Psoas muscle (tissue), 7 donors: ENCODE measurements at regions not wholly inside any gene's neighbourhood (a gene's known extent, or its start where the extent isn't known, plus 50 kb on each side); places are given as distances from the start of the nearest gene placed in this dataset.

Experiments
- ATAC-seq, 4 donors: fragments of 200-7000 bp; cut with Tn5 transposase; one replicate each; pipeline ENCODE4 v1.9.1; 2020; ENCODE audit warnings: moderate library complexity in 3 of 4, mild to moderate bottlenecking in 2 of 4
- DNase-seq, 2 donors: peaks; one replicate each; pipeline ENCODE4 v3.0.0-alpha.2; 2020
- H3K27ac ChIP-seq: fragments of 200-600 bp; one replicate; pipeline ENCODE4 v1.8.0; 2022
- H3K27me3 ChIP-seq, 3 donors: fragments of 200-600 bp in 1 of 3; one replicate each; pipeline versions ENCODE4 v1.6.1 to v1.8.0; 2013 to 2022; ENCODE audit warnings: low read length in 2 of 3, mild to moderate bottlenecking in 2 of 3, moderate library complexity in 1 of 3; ENCODE audit not compliant: insufficient read depth in 3 of 3
- H3K36me3 ChIP-seq, 2 donors: fragments of 200-600 bp in 1 of 2; one replicate each; pipeline versions ENCODE4 v1.6.1 to v1.8.0; 2013 to 2022; ENCODE audit warnings: low read depth in 1 of 2, mild to moderate bottlenecking in 1 of 2, moderate library complexity in 1 of 2; ENCODE audit not compliant: insufficient read depth in 1 of 2
- H3K4me1 ChIP-seq: fragments of 200-600 bp; one replicate; pipeline ENCODE4 v1.8.0; 2022
- H3K4me3 ChIP-seq: fragments of 200-600 bp; one replicate; pipeline ENCODE4 v1.8.0; 2022; ENCODE audit warnings: mild to moderate bottlenecking
- H3K9me3 ChIP-seq: fragments of 200-600 bp; one replicate; pipeline ENCODE4 v1.8.0; 2022
- WGBS, 3 donors: extraction: QIAGEN DNeasy Blood & Tissue Kit; methylation state at CpG; one replicate each; pipeline versions ENCODE4 v1.1.6 to v1.1.7; 2013; 5-methylcytosine and 5-hydroxymethylcytosine counted together
- intact Hi-C, 2 donors: fragments of 100-400 bp; cut with DNase I; formaldehyde crosslinking; loops; one replicate each; pipeline versions ENCODE4 v1.11.0 to v1.14.2; 2022
- TF ChIP-seq, protein P1 (sequence below): fragments of 200-600 bp; IDR thresholded peaks from one replicate; pipeline ENCODE4 v1.8.0; 2022; ENCODE audit warnings: antibody characterized with exemption
- donor health status: healthy with polysubstance abuse.
- donor health status: DM: no; HTN: no; CAD: no; lungs with moderate emphysema.
- donor health status: Bipolar disorder and iron deficiency.
- donor health status: healthy.
- donor health status: DM: yes; HTN: yes; CAD: no.
- donor health status: DM: no; HTN: no; CAD: no.
- donor health status: DM: yes; HTN: yes; CAD: no.

DNA sequence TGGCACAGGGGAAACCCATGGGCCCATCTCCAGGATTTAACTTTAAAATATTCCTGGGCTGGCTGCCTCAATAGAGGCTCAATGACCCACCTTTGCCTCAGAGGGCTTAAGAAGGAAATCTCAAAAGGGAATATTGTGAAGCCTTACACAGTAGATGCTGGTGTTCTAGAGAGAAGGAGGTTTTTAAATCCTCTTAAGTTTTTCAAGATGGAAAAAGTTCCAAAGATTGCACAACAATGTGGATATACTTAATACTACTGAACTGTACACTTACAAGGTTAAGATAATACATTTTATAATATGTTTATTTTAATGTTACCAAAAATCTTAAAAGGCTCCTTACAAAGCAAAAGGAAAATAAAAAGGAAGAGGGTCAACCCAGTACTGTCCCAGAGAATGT is 54.9 kb upstream of the LCLAT1 start:
- intact Hi-C loops, result no loop called here
- TF ChIP-seq, protein P1, sequence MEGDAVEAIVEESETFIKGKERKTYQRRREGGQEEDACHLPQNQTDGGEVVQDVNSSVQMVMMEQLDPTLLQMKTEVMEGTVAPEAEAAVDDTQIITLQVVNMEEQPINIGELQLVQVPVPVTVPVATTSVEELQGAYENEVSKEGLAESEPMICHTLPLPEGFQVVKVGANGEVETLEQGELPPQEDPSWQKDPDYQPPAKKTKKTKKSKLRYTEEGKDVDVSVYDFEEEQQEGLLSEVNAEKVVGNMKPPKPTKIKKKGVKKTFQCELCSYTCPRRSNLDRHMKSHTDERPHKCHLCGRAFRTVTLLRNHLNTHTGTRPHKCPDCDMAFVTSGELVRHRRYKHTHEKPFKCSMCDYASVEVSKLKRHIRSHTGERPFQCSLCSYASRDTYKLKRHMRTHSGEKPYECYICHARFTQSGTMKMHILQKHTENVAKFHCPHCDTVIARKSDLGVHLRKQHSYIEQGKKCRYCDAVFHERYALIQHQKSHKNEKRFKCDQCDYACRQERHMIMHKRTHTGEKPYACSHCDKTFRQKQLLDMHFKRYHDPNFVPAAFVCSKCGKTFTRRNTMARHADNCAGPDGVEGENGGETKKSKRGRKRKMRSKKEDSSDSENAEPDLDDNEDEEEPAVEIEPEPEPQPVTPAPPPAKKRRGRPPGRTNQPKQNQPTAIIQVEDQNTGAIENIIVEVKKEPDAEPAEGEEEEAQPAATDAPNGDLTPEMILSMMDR, result no peak
- no peaks in the 10 kb centered on the region for H3K36me3 ChIP-seq

DNA sequence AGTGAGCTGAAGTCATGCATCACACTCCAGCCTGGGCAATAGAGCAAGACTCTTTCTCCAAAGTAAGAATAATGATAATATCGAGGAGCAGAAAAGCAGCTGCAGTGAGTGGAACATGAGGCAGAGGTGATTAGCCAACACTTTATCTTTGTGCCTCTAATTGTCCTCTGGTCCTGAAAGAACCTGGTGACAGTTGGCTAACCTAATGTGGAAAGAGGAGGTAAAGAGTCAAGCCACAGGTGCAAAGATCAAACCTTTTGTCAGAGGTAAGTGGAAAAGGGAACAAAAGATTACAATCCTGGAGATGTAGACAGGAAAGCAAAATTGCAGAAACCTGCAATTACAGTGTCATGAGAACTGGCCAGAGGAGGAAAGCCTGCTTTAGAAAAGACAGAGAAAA is 53.5 kb upstream of the LCLAT1 start:
- 75 to 86% (median 80%) methylated on average over 1 of the region's 1 CpG for WGBS, 3 donors
- H3K4me3 ChIP-seq, result no peak overlapping the region
- H3K27ac ChIP-seq, result no peak overlapping the region
- H3K27me3 ChIP-seq, result no peaks in the 10 kb centered on the region
- TF ChIP-seq, protein P1, result no peak
- H3K36me3 ChIP-seq, result no peaks in the 10 kb centered on the region
- ATAC-seq, result no peak
- H3K4me1 ChIP-seq, result no peaks in the 10 kb centered on the region
- DNase-seq, result no peak
- intact Hi-C loops, result no loop called here
- H3K9me3 ChIP-seq, result no peaks in the 10 kb centered on the region

More for the DNA sequence above, 54.9 kb upstream of the LCLAT1 start:
- Histone ChIP-seq H3K9me3 (no peaks in the 10 kb centered on the region), H3K4me1 (no peaks in the 10 kb centered on the region), H3K27ac (no peak overlapping the region), H3K4me3 (no peak overlapping the region), H3K27me3 (no peaks in the 10 kb centered on the region)
- ATAC-seq (no peak), DNase-seq (no peak)

DNA sequence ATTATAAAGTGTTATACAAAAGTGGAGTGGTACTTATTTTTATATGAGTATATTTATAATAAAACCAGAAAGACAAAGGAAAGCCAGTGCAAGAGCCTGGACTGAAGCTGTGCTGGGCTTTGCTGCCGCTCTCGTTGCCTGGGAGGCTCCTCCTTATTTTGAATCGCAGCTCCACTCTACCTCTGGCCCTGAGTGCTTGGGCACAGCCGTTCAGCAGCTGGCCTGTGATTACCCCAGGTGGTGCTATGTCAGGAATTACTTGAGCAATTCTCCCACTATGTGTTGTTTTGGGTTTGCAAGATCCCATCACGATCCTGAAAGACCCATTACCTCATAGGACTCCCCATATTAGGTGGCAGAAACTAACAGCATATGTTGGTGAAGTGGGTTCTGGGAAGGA is 53.0 kb upstream of the LCLAT1 start:
- TF ChIP-seq, protein P1, result no peak
- Histone ChIP-seq H3K9me3 (no peaks in the 10 kb centered on the region), H3K4me3 (no peak overlapping the region), H3K27me3 (no peaks in the 10 kb centered on the region), H3K4me1 (no peaks in the 10 kb centered on the region), H3K27ac (no peak overlapping the region), H3K36me3 (no peaks in the 10 kb centered on the region)
- 23 to 35% (median 29%) methylated on average over 5 of the region's 5 CpGs for WGBS, 3 donors
- DNase-seq (no peak), ATAC-seq (no peak)
- intact Hi-C loops, result no loop called here

DNA sequence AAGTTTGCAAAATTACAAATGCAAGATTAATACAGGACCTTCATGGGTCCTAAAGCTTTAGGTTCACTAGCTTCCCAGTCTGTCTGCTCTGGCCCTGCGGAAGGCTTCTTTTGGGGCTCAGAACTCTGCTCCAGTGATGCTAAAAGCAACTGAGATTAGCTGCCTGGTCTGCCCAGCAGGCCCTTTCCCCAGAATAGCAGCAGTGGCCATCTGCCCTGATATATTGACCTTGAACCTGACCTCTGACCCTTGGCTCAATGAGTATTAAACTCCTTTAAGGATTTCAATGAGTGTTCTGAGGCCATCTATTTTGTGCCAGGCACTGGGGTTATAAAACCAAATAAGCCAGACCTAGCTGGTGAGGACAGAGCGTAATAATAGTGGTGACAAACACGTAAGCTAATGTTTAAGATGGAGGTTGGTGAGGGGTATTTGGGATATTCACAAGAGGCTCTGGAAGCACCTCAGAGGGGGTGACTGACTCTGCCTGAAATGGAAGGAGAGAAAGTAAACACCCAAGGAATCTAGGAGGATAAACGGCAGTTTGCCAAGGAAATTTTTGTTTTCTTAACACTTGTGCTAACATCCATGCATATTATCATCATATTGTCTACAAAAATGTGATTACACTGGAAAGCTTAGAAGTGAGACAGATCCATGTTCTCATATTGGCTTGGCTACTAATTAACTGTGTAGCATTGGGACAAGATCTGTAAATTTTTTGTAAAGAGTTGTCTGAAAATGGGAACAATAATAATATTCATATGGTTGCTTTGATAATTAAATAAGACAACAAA is 50.4 kb upstream of the LCLAT1 start:
- H3K36me3 ChIP-seq, result no peaks in the 10 kb centered on the region
- H3K27me3 ChIP-seq, result no peaks in the 10 kb centered on the region
- intact Hi-C loops, result no loop called here
- DNase-seq (no peak), ATAC-seq (no peak)
- 82 to 89% (median 84%) methylated on average over 4 of the region's 4 CpGs for WGBS, 3 donors
- TF ChIP-seq, protein P1, result no peak
- no peaks in the 10 kb centered on the region for H3K9me3 ChIP-seq
- no peak overlapping the region for H3K4me3 ChIP-seq
- no peaks in the 10 kb centered on the region for H3K4me1 ChIP-seq
- no peak overlapping the region for H3K27ac ChIP-seq
